Astrocyte (in vitro differentiated cells and primary cell): ENCODE measurements at regions not wholly inside any gene's neighbourhood (a gene's known extent, or its start where the extent isn't known, plus 50 kb on each side); places are given as distances from the start of the nearest gene placed in this dataset.

Source experiments
- EZH2 ChIP-seq: IDR thresholded peaks from 2 replicates; pipeline ENCODE4 v1.6.1; 2012; ENCODE audit warnings: mild to moderate bottlenecking, low read length, inconsistent platforms; ENCODE audit not compliant: insufficient read depth
- TF ChIP-seq, protein P1 (sequence below): IDR thresholded peaks from 2 replicates; pipeline ENCODE4 v1.5.1; 2011; ENCODE audit warnings: low read depth, mild to moderate bottlenecking, inconsistent platforms, low read length, moderate library complexity; ENCODE audit not compliant: insufficient read depth

DNA sequence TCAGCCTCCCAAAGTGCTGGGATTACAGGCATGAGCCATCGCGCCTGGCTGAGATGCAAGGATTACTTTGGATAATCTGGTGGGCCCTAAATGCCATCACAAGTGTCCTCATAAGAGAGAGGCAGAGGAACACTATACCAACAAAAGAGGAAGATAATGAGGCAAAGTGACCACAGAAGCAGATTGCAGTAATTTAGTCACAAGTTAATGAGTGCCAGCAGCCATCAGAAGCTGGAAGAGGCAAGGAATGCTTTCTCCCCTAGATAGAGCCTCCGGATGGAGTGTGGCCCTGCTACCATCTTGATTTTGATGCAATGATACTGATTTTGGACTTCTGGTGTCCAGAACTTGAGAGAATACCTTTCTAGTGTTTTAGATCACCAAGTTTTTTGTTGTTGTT, 122.3 kb downstream of the SPATA31D1 start:
- TF ChIP-seq, protein P1, sequence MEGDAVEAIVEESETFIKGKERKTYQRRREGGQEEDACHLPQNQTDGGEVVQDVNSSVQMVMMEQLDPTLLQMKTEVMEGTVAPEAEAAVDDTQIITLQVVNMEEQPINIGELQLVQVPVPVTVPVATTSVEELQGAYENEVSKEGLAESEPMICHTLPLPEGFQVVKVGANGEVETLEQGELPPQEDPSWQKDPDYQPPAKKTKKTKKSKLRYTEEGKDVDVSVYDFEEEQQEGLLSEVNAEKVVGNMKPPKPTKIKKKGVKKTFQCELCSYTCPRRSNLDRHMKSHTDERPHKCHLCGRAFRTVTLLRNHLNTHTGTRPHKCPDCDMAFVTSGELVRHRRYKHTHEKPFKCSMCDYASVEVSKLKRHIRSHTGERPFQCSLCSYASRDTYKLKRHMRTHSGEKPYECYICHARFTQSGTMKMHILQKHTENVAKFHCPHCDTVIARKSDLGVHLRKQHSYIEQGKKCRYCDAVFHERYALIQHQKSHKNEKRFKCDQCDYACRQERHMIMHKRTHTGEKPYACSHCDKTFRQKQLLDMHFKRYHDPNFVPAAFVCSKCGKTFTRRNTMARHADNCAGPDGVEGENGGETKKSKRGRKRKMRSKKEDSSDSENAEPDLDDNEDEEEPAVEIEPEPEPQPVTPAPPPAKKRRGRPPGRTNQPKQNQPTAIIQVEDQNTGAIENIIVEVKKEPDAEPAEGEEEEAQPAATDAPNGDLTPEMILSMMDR, result no peak
- no peak for TF ChIP-seq EZH2
